Activated CD4-positive, alpha-beta T cell treated with anti-CD3 and anti-CD28 coated beads, Interleukin-2, amount 50 U/mL, for 4 hours (primary cell): ENCODE measurements at regions not wholly inside any gene's neighbourhood (a gene's known extent, or its start where the extent isn't known, plus 50 kb on each side); places are given as distances from the start of the nearest gene placed in this dataset.

Experiments used
- DNase-seq, 2 experiments: peaks; one replicate each; pipeline ENCODE4 v3.0.0-alpha.2; 2020

DNA sequence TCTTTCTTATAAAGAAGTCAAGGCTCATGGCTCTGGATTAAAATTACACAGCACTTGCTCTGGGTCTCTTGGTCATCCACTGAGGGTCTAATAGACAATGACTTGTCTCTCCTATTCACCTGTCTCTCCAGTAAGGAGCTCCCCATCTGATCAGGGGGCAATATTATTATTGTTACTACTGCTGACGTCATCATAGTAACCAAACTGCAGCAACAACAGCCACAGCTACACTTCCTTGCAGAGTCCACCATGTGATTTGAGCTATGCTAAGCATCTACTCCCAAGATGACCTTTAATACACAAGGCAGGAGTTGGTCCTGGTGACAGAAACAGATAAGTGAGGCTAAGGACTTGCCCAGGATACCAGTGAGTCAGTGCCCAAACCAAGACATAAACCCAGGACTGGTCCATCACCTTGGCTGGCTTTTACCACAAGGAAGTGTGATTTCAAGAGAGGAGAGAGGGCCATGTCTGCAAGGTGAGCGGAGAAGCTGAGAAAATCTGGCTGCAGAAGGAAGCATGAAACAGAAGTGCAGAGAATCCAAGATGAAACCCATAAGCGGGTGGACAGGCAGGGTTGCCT lies 602.5 kb downstream of the PTPRU start:
- DNase-seq, result no peak

DNA sequence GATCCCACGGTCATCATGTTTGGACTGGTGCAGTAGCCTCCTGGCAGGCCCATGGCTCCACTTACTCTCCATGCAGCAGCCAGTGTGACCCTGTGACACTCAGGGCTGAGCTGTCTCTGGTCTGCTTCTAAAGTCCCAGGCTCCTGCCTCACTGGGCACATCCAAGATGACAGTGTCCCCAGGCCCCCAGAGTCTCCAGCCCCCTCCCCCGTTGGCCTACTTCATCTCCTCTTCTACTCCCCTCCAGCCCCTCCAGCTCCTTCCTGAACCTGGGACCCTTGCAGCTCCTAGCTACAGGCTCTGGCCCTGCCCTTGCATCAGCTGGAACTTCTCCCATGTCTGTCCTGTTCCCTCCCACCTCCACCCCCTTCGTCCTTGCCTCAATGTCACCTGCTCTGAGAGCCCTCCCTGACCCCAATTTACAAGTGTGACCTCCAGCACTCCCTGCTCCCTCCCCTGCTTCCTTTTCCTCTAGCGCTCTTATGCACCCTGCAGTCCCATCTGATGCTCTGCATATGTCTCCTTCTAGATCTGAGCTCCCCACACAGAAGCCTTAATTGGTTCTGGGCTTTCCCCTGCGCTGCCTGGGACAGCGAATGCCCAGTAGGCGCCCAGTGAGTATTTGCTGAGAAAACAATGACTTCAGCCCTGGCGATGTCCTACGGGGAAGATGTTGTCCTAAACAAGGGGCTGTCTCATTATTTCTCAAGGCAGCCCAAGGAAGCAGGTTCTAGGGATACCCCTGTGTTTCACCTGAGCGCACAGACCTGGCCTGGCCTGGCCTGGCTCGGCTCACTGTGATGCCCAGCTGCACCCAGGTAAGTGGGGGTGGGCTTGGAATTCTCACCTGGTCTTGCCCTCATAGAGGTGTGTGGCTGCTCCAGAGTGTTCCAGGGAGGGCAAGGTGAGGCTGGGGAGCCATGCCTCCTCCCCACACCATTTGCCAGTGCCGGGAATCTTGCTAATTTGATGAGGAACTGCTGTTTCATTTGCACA lies 600.6 kb downstream of the PTPRU start:
- DNase-seq, result no peak

DNA sequence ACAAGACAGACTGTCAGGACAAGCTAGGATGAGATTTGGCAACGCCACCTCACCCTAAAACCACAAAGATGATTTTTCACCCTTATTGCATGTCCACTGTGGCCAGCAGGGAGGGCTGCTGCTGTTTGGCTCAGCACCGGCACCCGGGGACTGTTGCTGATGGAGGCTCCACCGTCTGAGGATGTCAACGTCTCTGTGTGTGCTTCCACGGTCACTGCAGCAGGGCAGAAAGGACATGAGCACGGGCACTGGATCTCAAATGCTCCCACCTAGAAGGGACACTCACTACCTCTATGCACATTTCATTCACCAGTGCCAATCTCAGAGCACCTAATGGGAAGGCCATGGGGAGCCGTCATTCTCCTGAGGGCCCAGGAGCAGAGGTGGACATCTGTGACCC lies 599.6 kb downstream of the PTPRU start:
- no peak for DNase-seq

DNA sequence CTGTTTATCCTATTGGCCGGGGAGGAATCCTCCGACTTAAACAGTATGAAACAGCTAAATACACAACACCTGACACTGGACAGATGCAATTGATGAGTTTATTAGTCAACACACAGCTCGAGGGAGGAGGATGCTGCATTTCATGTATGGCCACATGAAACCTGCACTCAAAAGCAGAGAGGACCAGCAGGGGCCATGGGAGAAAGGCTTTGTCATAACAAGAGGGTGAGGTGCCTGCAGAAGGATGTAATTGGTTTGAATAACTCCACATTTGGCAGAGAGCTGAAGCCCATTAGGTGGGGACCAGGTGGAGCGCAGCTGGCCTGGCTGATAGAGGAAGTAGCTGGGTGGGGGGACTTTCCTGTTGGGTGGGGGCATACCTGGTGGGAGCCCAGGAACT lies 599.1 kb downstream of the PTPRU start:
- no peak for DNase-seq

DNA sequence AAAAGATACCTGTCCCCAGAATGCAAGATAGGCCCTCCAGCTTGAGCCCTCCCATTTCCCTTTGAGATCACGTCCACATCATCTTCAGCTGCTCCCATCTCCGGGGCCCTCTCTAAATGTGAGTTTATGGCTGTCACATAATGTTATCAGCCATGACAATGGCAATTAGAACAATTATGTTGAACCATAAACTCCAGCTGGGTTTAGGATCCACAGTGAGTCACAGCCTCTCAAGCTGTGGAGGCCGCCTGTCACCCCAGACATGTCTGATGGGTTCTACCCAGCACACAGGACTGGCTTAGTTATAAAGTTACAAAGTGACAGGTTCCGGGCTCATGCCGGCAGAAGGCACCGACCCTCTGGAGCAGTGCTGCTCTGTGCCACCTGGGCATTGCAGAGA lies 597.3 kb downstream of the PTPRU start:
- DNase-seq, result no peak

DNA sequence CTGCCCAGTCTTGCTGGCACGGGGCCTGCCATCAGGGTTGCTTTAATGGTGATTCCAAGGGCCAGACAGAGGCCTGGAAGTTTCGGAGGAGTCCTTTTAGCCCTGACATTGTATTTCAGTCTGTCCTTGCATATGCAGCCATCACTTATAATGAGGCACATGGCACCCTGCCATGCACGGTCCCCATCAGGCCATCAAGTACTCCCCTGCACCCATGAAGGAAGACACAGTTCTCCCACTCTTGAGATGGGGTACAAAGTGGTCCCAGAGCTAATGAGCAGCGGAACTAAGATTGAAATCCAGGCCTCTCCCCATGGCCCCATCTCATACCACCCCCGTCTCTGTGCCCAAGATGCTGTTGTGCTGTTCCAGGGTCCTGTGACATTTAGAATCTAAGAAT lies 596.6 kb downstream of the PTPRU start:
- no peak for DNase-seq

DNA sequence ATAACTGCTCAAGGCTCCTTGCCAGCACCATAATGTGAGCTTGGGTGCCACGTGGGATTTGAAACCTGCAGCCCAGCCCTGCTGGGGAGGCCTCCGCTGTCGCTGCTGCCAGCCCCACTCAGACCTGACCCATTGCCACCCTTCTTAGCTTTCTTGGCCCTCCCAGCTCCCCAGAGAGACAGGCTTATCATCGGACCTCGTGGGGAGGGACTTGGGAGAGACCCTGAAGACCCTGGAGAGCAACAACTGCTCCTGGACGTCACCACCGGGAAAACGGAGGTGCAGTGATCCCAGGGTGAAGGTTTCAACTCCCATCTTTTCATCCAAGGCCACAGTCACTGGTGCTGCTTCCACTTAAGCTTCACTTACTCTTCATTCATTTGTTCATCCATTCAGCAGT lies 596.1 kb downstream of the PTPRU start:
- no peak for DNase-seq

DNA sequence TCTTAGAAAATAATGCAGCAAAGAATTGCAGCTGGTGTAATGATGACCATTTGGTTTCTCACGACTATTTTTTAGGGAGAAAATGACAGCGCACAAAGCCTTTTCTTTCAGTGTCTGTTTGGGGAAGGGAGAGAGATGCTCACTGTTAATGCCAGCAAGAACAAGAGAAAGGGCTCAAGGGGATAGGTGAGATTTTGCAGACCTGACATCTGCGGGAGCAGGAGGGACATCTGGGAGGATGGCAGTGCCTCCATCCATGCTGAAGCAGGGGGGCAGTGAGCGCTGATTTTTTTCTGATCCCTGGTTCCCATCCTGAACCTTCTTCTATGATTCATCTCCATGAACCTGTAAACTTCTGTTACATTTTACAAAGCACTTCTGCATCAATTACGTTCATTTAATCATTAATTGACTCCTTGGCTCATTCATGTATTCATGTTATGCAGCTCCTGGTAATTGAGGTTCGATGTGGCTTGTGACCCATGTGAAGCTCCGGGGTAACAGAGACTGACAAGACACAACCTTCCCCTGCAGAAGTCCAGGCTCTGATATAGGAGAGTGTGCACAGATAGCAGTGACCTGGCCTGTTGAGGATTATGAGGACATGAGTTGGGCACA lies 595.3 kb downstream of the PTPRU start:
- no peak for DNase-seq

DNA sequence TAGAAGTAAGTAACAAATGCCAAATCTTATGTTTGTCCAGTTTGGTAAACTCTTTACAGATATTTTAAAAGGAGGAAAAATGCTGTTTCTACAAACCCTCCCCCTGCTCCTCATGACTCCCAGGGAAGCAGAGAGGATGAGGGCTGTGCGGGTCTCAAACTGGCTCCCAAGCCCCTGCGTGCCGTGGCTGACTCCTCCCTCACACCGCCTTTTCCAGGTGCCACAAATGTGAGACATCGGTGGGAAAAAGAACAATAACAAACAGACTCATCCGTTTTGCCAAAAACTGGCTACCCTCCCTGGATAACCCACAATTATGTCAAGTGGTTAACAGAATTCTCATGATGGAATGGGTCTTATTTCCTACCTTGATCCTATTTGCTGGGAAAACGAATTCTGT lies 594.6 kb downstream of the PTPRU start:
- DNase-seq, result no peak

DNA sequence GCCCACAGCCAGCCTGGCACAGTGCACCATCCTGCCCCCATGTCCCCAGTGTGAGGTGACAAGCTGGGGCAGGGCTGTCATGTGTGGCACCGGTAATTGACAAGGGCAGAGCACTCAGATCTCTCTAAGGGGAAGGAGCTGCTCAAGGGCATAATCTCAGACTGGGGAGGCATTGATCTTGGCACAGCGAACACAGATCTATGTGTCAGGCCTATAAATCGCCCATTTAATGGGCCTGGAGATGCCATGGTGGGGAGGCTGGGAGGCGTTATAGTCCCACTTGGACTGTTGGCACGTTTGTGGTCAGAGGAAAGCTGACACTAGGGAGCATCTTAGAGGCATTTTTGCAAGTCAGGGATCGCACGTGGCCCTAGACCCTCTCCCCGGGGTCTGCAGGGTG lies 594.1 kb downstream of the PTPRU start:
- DNase-seq, result no peak

DNA sequence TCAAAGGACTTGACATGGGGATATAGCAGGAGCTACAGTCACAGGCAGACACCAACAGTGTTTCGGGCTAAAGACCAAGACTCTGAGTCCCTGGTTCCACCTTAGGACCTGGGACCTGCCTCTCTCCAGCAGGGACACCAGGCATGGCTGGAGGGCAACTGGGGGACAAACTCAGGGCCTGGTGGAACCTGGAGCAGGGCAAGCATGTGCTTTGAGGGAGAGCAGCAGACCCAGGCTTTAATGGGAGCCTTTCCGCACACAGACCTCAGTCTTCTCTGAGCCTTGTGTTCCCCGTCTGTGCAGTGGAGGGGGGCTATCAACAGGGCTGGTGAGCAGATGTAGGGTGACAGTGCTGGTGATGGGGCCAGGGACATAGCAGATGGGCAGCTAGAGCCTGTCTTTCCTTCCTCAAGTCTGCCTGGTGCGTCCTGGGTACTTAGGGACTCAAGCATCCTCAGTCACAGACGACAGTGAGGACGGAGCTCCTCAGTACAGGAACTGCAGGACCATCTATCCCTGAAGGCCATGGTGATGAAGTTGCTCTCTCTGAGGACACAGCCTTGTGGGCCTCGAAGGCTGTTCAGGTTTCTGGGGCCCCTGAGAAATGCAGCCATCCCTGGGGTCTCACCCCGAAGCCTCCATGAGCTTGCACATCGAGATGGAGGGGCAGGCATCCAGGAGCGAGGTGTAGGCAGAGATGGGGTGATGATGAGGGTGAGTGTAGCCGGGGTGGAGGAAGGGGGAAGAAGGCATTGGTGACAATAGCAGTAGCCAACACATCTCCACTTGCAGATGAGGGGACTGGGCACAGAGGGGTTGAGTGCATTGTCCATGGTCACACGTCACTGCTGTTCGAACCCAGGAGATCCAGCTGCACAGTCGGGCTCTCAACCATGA lies 593.4 kb downstream of the PTPRU start:
- no peak for DNase-seq

DNA sequence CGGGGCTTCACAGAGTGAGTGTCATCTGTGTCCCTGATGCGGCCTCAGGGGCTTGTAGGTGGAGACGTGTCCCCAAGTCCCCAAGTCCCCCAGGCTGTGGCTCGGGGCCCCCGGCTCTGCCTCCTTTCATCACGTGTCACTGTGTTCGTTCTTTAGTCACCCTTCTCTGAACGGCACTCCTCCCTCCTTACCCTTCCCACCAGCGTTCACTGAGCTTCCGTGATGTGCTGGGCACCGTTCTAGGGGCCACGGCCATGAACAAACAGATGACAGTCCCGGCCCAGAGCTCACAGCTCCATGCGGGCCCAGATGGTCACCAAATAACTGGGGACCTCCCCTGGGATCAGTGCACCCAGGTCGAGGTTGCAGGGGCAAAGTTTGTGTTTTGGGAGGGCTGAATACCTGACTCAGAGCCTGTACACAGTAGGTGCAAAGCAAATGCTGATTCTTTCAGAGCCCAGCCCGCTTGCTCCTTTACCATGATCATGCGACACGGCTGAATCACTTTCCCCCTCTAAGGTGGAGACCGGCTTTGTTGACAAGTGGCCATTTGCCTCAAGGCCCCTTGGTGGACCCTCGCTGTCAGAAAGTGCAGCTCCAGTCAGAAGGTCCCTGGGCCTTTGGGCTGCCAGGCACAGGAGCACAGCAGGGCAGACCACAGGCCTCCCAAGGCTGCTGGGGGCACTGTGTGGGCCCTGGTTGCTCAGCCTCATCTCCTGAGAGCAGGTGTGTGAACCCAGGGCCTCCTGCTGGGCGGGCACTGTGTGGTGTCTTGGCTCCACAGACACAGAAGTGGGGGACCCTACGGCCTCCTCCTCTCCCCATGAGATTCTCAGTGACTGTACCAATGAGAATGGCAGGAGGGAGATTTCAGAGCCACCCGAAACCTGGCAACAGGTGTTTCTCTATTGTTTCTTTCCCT lies 592.5 kb downstream of the PTPRU start:
- no peak for DNase-seq

DNA sequence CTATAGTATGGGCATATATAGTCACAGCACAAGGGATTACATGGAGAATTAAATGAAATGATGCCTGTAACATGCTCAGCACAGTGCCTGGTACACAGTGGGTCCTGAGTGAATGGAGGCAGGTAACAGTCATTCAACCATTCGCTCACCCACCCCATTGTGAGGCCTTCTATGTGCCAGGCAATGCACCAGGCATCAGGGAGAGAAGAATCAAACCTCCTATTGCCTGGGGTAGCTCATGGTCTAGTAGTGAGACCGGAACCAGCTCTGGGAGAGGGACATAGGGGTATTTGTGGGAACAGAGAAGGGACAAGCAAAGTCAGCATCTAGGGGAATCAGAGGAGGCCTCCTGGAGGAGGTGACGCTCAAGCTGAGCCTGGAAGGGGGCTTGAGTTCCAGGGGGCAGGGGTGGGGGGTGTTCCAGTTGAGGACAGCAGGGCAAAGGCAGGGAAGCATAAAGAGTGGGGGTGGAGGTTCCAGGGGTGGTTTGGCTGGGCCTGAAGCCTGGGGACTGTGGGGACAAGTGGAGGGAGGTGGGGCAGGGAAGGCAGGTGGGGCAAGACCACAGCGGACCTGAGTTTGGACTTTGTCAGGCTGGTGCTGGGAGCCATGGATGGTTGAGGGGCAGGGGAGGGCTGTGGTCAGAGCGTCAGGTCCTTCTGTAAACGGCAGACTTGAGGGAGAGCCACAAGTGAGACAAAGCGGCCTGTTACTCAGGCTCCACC lies 591.6 kb downstream of the PTPRU start:
- DNase-seq, result no peak

DNA sequence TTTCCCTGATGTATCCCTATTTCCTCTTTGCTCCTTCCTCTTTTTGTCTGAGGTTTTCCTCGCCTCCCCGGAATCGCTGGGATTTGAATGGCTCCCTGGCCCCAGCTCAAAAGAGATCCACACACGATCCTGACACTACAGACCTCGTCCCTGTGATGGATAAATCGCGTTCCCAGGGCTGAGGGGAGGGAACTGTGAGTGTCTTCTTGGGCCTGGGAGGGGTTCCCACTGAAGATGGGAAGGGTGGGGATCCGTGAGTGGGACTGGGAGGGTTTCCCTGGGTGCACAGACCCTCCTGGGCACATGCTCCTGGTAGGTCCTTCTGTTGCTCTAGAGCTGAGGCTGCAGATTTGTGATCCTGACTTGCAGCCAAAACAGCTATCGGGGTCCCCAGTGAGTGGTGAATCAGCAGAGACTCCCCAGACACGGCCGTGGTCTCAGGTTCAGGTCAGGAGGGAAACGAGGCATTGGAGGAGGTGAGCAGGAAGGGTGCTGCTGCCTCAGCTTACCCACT lies 591.0 kb downstream of the PTPRU start:
- no peak for DNase-seq

DNA sequence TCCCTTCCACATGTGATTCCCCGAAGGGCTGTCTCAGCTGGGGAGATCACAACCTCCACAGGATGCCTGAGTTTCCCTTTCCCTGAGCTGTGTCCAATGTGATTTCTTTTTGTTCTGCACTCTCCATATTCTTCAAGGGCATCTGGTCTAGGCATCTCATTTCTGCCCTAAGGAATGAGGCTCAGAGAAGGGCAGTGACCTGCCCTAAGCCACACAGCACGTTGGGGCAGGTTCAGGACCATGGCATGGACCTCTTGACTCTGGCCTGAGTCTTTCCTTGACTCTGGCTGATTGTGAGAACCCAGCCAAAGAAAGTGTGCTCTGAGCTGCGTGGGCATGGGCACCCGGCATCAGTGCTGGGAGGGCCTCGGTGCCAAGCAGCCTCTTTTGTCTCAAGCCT lies 590.3 kb downstream of the PTPRU start:
- DNase-seq, result no peak

DNA sequence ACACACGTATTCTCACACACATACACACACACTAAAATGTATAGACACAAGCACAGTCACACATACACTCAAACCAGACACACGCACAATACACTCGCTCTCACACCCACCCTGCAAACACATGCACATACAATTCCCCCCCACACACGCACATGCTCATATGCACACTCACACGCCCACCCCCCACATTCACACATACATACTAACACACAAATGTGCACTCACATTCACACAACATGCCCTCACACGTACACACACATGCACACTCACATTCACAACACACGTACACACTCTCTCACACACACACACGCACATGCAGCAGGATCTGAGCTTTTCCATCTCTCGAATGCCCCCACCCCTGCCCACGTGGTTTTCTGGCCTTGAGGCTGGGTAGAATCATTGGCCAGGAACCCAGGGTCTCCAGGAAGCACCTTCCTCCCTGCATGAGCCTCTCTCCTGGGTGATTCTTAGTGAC lies 589.7 kb downstream of the PTPRU start:
- no peak for DNase-seq

DNA sequence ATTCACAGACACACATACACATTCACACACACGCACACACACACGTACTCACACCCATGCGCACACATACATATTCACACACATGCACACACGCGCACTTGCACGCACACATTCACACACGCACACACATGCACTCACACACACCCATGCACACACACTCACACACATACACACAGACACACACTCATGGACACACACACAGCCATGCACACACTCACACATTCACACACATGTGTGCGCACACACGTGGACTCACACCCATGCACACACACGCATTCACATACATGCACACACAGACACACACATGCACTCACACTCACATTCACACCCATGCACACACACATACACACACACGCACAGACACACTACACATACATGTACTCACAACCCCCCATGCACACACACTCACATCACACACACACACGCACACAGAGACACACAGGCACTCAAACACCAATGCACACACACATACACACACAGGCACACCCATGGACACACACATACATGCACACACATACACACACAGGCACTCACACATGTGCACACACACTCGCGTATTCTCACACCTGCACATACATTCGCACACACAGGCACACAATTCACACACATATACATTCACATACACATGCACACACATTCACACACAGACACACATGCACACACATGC lies 589.1 kb downstream of the PTPRU start:
- no peak for DNase-seq

DNA sequence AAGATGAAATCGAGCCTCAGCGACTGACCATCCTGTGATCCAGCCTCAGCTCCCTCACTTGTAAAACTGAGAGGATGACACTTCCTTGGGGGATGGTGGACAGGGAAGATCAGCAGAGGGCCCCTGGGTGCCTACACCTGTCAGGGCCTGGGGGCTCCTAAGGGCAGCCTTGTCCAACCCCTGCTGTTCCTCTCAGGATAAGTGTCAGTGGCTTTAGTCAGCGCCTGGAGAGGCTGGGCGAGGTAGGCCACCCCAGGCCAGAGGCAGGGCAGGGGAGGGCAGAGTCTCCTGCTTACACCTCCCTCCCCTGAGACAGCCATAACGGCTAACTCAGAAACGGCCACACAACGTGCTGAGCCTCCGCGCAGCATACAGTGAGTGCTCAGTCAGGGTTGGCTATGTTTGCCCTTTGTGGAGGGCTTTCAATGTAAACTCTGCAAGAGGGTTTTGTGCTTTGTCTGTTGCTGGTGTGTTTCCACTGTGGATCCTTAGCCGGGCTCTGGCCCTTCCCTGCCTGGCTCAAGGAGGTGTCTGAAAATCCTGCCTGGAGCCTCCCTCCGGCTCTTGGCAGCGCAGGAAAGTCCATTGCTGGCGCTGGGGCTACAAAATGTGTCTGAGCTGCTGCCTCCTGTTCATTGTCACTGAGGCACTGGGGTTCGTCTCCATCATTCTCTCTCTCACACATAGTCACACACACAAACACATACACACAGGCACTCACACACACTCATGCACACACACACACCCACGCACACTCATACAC lies 588.4 kb downstream of the PTPRU start:
- DNase-seq, result no peak

DNA sequence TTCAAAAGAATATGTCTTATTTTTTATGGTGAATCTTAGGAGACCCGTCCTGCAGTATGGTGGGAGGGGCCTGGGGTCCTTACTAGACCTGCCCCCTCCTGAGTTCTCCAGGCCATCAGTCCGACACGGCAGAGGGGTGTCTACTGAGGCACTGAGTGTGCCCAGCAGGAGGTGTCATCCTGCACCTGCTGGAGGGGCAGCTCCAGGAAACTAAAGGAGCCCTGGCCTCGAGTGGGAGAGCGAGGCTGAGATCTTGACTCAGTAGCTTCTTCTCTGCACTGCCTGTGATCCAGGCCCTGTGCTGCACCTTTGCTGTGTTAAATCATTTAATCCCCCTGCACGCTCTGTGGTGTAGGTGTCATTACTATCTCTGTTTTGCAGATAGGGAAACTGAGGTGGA lies 587.7 kb downstream of the PTPRU start:
- DNase-seq, result no peak
